Keratinocyte (primary cell): ENCODE measurements at regions not wholly inside any gene's neighbourhood (a gene's known extent, or its start where the extent isn't known, plus 50 kb on each side); places are given as distances from the start of the nearest gene placed in this dataset.

Experiments used
- CTCF ChIP-seq, 3 experiments: IDR thresholded peaks in 1 of 3; conservative IDR thresholded peaks in 1 of 3; optimal IDR thresholded peaks in 1 of 3; 2 replicates in 2 of 3; 3 replicates in 1 of 3; pipeline versions ENCODE3 to v1.5.1; 2011; ENCODE audit warnings: low read length in 3 of 3, mild to moderate bottlenecking in 3 of 3, moderate library complexity in 2 of 3, control low read depth in 1 of 3, inconsistent platforms in 1 of 3; ENCODE audit not compliant: insufficient read depth in 2 of 3; ENCODE audit errors: extremely low read depth in 1 of 3
- EZH2 ChIP-seq: IDR thresholded peaks from one replicate; pipeline ENCODE4 v1.6.1; 2012; ENCODE audit warnings: inconsistent platforms, mild to moderate bottlenecking, low read length, moderate library complexity

- TF ChIP-seq CTCF (optimal IDR thresholded peaks at IDR 0.05 in 1 of 3, IDR thresholded peaks at IDR 0.05 in 1 of 3, conservative IDR thresholded peaks at IDR 0.05 in 1 of 3; ENCODE audit: extremely low read depth in 1 of 3, insufficient read depth in 2 of 3, low read length in 3 of 3) (no peak), EZH2 (no peak)
These were observed 179.1 kb downstream of the PSMG1 start for GRCh38 chr21:39003982-39004633.
